GM18508 (cell line): ENCODE measurements at regions not wholly inside any gene's neighbourhood (a gene's known extent, or its start where the extent isn't known, plus 50 kb on each side); places are given as distances from the start of the nearest gene placed in this dataset.
"Not testable (repeated sequence)": the region's sequence is repeated elsewhere in the genome, so short reads cannot be mapped to it uniquely, and the experiment has no call there.

ENCODE experiments used
- ATAC-seq: cut with Tn5 transposase; IDR thresholded peaks from one replicate; pipeline ENCODE4 v1.9.1; 2021; ENCODE audit warnings: moderate number of reproducible peaks; ENCODE audit not compliant: insufficient read depth, unreplicated experiment

- ATAC-seq: no peak
Measured at GRCh38 chr5:164302533-164303235, 797.3 kb downstream of the MAT2B start.

DNA sequence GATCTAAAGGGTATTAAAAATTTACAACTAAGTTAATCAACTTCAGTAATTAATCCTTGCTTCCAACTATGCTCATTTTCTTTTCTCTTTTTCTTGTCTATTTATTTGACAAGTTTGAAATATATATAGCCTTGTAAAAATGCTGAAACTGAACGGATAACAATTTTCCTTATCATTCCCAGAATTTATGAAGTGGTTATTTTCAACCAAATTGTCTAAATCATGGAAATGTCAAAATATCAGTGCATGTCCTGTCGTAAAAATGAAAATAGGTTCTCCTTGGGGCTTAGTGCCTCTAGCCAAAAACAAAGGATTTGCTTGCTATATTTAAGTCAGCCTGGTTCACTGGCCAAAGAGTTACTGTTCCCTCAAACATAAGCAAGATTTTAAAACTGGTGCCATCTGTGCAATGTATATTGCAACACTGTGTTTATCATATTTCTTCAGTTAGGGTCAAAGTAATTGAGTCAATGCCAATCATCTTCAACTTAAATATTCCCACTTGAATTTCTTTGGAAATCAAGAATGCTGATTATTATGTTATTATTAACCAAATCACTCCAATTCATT is 798.3 kb downstream of the MAT2B start:
- no peak for ATAC-seq

GRCh38 chr5:164306662-164307061 is 801.2 kb downstream of the MAT2B start:
- no peak for ATAC-seq

DNA sequence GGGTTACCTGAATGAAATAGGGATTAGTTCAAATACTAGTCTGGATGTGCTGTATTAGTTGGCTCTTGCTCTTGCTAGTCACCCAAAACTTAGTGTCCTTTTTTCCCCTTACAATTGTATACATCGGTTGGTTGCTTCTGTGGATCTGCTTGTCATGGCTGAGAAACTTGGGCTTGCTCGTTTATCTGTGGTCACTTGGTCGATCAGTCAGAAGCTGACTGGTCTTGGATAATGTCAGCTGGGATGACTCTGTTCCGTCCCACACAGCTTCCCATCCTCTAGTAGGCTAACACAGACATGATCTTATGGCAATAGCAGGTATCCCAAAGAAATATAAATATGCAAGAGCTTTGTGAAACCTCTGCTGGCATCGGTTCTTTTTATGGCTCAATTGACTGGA is 807.4 kb downstream of the MAT2B start:
- no peak for ATAC-seq

GRCh38 chr5:164317676-164318075 is 812.3 kb downstream of the MAT2B start:
- no peak for ATAC-seq

DNA sequence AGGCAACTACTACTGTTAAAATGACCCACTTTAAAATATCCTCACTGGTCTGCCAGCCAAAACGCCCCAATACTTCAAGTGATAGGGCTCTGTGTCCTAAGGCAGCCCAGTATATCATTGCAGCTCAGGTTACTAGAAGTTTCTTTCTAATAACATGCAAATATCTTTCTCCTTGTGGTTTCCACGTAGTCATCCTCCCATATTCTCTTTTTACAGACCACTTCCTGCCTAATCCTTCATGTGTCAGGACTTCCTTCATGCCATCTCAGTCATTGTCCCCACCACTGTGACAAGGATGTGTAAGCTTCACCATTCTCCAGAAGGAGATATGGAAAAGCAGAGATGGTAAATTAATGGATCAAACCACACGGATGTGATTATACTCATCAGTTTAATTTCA is 813.7 kb downstream of the MAT2B start:
- no peak for ATAC-seq

- ATAC-seq: no peak
Measured at GRCh38 chr5:164324239-164324638, 818.8 kb downstream of the MAT2B start.

DNA sequence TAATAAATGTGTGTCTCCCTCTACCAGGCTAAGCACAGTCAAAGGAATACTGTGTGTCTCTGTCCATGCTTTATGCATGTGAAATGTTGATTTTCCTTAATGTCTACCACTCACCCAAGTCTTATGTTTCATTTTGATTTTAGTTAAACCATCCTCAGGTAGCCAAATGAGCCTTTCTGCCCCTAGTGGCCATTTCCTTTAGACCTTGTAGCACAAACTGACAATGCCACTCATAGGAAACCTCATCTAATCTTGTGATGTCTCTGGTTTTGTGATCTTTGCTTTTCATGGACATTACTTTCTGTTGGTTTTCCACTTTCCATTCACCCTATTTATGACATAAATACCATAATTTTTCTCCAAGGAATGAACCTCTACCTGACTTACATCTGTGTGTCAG is 820.8 kb downstream of the MAT2B start:
- no peak for ATAC-seq

DNA sequence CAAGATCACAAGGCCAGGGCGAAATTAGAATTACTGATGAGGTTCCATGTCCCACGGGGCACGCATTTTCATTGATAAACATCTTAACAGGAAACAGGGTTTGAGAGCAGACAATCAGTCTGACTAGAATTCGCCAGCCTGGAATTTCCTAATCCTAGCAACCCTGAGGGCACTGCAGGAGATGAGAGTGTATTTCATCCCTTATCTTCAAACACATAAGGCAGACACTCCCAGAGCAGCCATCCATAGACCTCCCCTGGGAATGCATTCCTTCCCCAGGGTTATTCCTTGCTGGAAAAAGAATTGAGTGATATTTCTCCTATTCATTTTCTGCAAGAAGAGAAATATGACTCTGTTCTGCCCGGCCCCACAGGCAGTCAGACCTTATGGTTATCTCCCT is 821.7 kb downstream of the MAT2B start:
- ATAC-seq: not testable (repeated sequence)

DNA sequence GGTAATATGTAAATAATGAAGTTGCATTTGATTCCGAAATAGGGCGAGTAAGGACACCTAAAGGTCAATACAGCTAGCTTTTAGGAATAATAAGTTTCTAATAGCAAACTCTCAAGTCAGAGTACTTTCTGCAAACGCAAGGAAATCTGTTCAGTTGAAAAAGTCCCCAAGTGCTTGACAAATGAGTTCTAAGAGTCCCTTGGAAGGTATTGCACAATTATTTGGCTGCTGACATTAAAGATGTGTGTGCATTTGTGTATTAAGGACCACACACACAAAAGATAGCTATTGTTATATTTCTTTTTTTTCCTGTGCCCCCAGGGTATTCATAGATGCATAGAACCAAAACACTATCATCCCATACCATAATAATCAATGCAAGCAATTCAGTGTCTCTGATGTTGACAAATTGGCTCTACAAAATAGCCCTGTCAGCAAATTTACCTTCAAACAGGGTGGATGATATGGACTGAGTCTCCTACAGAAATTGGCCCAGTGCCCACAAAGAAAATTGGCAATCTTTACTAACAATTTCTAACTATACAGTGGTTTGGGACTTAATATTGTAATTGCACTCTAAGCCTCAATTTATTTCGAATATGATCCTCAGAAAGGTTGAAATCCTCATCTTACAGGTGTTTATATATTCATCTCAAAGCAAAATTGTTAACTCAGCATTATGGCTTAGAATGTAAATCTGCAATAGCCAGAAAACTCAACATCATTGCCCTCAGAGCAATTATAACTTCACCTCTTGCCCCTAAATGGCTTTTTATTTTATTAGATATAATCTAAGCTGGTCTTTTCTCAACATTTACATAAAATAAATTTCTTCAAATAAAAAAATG is 827.2 kb downstream of the MAT2B start:
- no peak for ATAC-seq

- ATAC-seq: no peak
Measured at GRCh38 chr5:164335837-164336236, 830.4 kb downstream of the MAT2B start.

DNA sequence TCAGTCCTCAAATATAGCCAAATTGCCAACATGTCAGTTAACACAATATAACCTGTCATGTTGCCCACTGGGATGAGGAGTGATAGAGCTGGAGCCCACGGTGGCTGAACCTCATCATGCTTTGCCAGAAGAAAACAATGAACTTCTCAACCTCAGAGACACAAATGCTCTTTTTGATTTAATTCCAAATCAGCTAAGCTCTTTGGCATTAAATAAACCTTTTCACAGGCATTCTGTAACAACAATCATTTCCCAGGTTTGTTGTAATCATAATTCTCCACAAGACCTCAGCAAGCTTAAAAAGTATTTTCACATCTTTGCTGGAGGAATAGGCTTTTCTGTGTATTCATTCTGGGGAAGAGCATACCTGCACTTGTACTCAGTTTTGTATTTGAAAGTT is 830.9 kb downstream of the MAT2B start:
- no peak for ATAC-seq

- ATAC-seq: no peak
Measured at GRCh38 chr5:164336906-164337305, 831.5 kb downstream of the MAT2B start.

DNA sequence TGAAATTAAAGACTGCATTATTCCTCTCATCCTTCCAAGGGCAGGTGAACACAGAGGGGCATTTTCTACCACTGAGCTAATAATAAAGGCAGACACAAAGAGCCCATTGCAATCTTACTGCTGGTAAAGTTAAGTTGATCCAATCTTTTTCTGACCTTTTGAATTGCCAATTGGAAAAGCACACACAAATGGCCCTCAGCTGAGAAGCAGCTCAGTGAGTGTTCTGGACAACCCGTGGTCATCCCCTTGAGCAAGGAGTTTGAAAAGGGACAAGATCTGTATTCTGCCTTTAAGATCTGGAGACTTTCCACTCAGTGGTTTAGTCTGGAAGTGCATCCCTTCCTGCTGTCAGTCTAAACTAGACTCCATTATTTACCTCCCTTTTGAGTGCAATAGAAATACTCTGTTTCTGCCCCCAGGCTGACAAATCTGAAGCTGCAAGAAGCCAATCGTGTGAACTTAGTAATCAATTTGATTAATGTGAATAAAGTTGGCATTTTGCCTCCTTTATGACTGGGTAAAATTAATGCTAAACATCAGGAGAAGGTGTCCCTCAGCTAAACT is 835.7 kb downstream of the MAT2B start:
- no peak for ATAC-seq

- ATAC-seq: no peak
Measured at GRCh38 chr5:164345173-164345849, 839.9 kb downstream of the MAT2B start.

GRCh38 chr5:164345853-164346252 is 840.4 kb downstream of the MAT2B start:
- no peak for ATAC-seq

DNA sequence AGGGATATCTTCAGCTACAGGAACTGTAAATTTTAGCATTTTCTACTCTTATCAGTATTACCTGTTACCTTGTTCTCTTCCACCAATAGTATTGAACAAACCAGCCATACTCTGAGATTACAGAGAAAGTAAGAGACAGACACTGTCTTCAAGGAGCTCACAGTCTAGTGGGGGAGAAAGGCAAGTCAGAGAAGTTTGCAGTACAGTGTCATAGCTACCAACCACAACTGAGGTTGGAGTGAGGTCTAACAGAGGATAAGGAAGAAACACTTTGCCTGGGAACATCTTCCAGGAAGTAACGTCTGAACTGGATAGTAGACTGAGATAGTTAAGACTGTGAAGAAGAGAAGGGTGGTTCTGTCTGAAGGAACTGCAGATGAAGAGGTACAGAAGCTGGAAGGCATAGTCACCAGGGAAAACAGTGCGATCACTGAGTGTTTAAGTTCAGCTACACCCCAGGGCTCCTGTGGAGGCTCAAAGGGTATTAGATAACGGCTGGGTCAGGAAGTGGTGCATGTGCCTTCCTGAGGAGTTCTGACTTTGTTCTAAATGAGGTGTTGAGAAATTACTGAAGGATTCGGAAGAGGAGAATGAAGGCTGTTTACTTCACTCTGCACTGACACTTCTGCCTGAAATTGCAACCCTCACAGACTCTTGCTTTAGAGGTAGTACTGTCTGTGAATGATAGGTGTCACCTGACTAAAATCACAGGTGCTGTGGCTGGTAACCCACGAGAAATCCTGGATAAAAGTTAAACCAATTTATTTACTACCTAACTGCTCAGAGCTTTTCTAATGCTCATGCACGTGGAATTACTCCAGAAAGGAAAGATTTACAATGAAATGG is 841.6 kb downstream of the MAT2B start:
- ATAC-seq: no peak

DNA sequence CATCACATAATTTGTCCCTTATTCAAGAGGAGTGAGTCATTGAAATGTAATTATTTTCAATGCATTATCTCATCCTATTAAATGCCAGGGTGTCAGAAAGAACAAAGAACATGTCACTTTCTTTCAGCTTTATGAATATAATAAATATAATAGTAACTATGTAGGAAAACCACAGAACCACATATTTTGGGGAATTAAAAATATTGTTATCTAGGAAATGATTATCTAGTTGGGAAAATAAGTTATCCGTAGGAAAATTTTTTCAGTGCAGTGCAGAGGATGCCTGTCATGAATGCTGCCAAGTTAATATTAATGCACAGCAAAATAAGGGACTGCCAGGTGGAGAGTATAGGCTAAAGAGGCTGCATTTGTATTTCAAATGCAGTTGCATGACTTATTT is 844.8 kb downstream of the MAT2B start:
- ATAC-seq: no peak

- ATAC-seq: no peak
Measured at GRCh38 chr5:164351245-164351834, 845.9 kb downstream of the MAT2B start.
